Esophagus squamous epithelium (tissue), 5 donors: ENCODE measurements at regions not wholly inside any gene's neighbourhood (a gene's known extent, or its start where the extent isn't known, plus 50 kb on each side); places are given as distances from the start of the nearest gene placed in this dataset.

Experiments used
- DNase-seq: peaks from one replicate; lab custom pipeline; 2025; lab: John Stamatoyannopoulos, UW
- H3K27ac ChIP-seq, 4 donors: fragments of 200-600 bp; sonication (generic); one replicate each; pipeline ENCODE4 v1.5.1; 2016 to 2019; ENCODE audit warnings: mild to moderate bottlenecking in 1 of 4
- H3K27me3 ChIP-seq, 4 donors: fragments of 200-600 bp; sonication (generic); 1 replicate in 3 of 4; 2 replicates in 1 of 4; pipeline versions ENCODE4 v1.5.1 to v1.6.0; 2017 to 2021; ENCODE audit warnings: antibody characterized with exemption in 1 of 4
- H3K36me3 ChIP-seq, 3 donors: fragments of 200-600 bp; sonication (generic); one replicate each; pipeline ENCODE4 v1.5.1; 2016 to 2019
- H3K4me1 ChIP-seq, 3 donors: fragments of 200-600 bp; sonication (generic); one replicate each; pipeline ENCODE4 v1.5.1; 2017 to 2019
- H3K4me3 ChIP-seq, 4 donors: fragments of 200-600 bp; sonication (generic); 1 replicate in 3 of 4; 2 replicates in 1 of 4; pipeline ENCODE4 v1.5.1; 2016 to 2019; ENCODE audit warnings: mild to moderate bottlenecking in 2 of 4, moderate library complexity in 1 of 4
- H3K9me3 ChIP-seq, 3 donors: fragments of 200-600 bp; sonication (generic); one replicate each; pipeline ENCODE4 v1.5.1; 2016 to 2019
- POLR2A ChIP-seq, 4 donors: fragments of 450-650 bp; IDR thresholded peaks; one replicate each; pipeline ENCODE4 v1.6.1; 2017; ENCODE audit warnings: antibody characterized with exemption in 4 of 4, mild to moderate bottlenecking in 4 of 4, moderate library complexity in 3 of 4
- WGBS, 2 donors: methylation state at CpG; one replicate each; pipeline ENCODE4 v1.1.5; 2018; 5-methylcytosine and 5-hydroxymethylcytosine counted together
- intact Hi-C: fragments of 100-400 bp; cut with DNase I; formaldehyde crosslinking; loops from one replicate; pipeline ENCODE4 v1.15.0; 2022
- TF ChIP-seq, protein P1 (sequence below), 6 experiments: fragments of 450-650 bp in 4 of 6; fragments of 200-600 bp in 2 of 6; sonication (generic) in 2 of 6; IDR thresholded peaks; one replicate each; pipeline ENCODE4 v1.5.1; 2016 to 2019; ENCODE audit warnings: antibody characterized with exemption in 6 of 6, mild to moderate bottlenecking in 4 of 6, moderate library complexity in 4 of 6
- donor health status: DM: yes; HTN: yes; CAD: no.

DNA sequence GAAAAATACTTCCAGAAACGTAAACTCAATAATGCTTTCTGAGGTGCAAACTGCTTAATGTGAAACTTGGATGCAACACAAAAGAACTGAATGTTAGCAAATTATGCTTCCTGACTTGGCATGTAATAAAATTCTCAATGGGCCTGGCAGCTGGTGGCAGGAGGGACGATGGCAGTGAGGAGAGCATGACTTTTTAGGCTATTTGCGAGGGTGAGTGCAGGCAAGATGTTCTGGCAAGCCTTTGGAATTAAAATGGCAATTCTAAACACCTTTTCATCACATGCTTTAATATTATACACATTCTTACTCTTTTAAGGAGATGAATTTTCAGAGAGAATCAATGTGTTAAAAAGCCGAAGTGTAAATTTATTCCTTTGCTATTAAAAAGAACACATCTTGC is 224.8 kb upstream of the CDH4 start:
- Histone ChIP-seq H3K4me3 (no peak overlapping the region), H3K9me3 (peaks cover 0 to 6% (median 0%) of the 10 kb centered on the region in 3 donors), H3K27ac (no peak overlapping the region), H3K4me1 (no peaks in the 10 kb centered on the region), H3K27me3 (no peaks in the 10 kb centered on the region), H3K36me3 (no peaks in the 10 kb centered on the region)
- intact Hi-C loops = no loop called here
- 54 to 62% methylated on average over 4 of the region's 4 CpGs for WGBS, 2 donors
- no peak for DNase-seq
- TF ChIP-seq, protein P1, sequence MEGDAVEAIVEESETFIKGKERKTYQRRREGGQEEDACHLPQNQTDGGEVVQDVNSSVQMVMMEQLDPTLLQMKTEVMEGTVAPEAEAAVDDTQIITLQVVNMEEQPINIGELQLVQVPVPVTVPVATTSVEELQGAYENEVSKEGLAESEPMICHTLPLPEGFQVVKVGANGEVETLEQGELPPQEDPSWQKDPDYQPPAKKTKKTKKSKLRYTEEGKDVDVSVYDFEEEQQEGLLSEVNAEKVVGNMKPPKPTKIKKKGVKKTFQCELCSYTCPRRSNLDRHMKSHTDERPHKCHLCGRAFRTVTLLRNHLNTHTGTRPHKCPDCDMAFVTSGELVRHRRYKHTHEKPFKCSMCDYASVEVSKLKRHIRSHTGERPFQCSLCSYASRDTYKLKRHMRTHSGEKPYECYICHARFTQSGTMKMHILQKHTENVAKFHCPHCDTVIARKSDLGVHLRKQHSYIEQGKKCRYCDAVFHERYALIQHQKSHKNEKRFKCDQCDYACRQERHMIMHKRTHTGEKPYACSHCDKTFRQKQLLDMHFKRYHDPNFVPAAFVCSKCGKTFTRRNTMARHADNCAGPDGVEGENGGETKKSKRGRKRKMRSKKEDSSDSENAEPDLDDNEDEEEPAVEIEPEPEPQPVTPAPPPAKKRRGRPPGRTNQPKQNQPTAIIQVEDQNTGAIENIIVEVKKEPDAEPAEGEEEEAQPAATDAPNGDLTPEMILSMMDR (IDR thresholded peaks at IDR 0.05) = no peak
- no peak for TF ChIP-seq POLR2A (IDR thresholded peaks at IDR 0.05)

DNA sequence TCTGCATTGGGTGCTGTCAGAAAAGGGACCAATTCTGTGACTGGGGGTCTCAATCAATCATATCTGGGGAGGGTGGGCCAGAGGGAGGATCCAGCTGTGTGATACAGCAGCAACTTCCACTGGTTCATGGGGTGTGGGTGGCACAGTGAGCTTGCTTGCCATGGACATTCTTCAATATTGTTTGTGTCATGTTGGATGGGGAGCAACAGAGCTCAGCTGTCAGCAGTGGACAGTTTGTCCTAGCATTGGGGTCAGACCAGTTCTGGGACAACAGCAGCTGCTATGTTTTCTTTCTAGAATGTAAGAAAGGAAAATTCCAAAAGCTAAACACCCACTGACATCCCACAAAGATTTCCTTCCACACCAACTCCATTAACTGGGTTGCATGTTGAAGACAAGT is 221.9 kb upstream of the CDH4 start:
- Histone ChIP-seq H3K27ac (no peak overlapping the region), H3K4me1 (no peaks in the 10 kb centered on the region), H3K36me3 (no peaks in the 10 kb centered on the region), H3K9me3 (peaks cover 0 to 6% (median 0%) of the 10 kb centered on the region in 3 donors), H3K27me3 (no peaks in the 10 kb centered on the region), H3K4me3 (no peak overlapping the region)
- no peak for DNase-seq
- intact Hi-C loops = no loop called here
- TF ChIP-seq POLR2A (IDR thresholded peaks at IDR 0.05) = no peak
- TF ChIP-seq, protein P1 (IDR thresholded peaks at IDR 0.05) = no peak

DNA sequence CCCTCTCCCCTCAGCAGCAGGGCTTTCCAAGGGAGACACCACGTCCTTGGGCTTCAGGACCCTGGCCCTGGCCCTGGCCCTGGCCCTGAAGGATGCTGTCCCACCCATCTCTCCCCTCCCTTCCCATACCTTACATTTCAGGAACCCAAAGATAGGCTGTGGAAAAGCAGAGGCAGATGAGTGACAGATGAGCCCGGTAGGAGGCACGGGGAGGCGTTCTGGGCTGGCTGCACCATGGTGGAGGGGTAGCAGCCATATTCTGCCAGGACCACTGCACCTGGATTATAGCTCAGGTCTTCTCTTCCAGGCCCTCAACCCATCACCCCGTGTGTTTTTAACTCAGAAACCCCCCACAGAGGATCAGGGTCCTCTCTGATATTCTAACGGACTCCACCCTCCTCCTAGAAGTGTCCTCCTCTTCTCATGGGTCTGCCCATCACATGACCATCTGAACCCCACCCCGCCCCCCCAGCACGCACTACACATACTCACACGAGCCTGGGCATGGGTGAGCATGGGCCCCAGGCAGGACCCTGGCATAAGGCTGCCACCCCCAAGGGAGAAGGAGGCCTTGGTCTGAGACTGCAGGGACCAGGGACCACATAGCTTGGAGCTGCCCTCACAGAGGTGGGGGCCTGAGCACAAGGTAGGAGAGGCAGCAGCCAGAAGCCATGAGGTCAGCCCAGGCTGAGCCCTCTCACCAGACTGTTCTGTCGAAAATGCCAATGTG is 220.8 kb upstream of the CDH4 start:
- no peak overlapping the region for H3K4me3 ChIP-seq
- intact Hi-C loops = no loop called here
- peaks cover 0 to 6% (median 0%) of the 10 kb centered on the region in 3 donors for H3K9me3 ChIP-seq
- TF ChIP-seq, protein P1 (IDR thresholded peaks at IDR 0.05) = no peak
- no peak for TF ChIP-seq POLR2A (IDR thresholded peaks at IDR 0.05)
- DNase-seq = no peak
- 32 to 49% methylated on average over 4 to 6 of the region's 10 CpGs for WGBS, 2 donors
- H3K27me3 ChIP-seq = no peaks in the 10 kb centered on the region
- H3K27ac ChIP-seq = no peak overlapping the region
- H3K36me3 ChIP-seq = no peaks in the 10 kb centered on the region
- H3K4me1 ChIP-seq = no peaks in the 10 kb centered on the region

DNA sequence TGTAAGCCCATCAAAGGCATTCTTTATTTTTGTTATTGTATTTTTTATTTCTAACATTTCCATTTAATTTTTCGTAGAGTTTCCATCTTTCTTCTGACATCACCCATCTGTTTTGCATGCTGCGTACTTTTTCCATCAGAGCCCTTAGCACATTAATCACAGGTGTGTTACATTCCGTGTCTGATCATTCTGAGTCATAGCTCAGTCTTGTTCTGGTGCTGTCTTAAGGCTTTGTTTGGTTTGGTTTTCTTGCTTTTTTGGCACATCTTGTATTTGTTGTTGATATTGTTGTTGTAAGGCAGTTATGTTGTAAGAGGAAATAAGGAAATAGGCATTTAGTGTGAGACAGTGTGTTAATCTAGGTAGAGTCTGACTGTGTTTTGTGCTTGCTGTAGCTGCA is 214.6 kb upstream of the CDH4 start:
- Histone ChIP-seq H3K36me3 (no peaks in the 10 kb centered on the region), H3K4me3 (no peak overlapping the region), H3K27ac (no peak overlapping the region), H3K9me3 (no peaks in the 10 kb centered on the region), H3K27me3 (no peaks in the 10 kb centered on the region), H3K4me1 (no peaks in the 10 kb centered on the region)
- no peak for DNase-seq
- 53 to 65% methylated on average over 3 of the region's 3 CpGs for WGBS, 2 donors
- TF ChIP-seq, protein P1 (IDR thresholded peaks at IDR 0.05) = no peak
- TF ChIP-seq POLR2A (IDR thresholded peaks at IDR 0.05) = no peak
- intact Hi-C loops = no loop called here

DNA sequence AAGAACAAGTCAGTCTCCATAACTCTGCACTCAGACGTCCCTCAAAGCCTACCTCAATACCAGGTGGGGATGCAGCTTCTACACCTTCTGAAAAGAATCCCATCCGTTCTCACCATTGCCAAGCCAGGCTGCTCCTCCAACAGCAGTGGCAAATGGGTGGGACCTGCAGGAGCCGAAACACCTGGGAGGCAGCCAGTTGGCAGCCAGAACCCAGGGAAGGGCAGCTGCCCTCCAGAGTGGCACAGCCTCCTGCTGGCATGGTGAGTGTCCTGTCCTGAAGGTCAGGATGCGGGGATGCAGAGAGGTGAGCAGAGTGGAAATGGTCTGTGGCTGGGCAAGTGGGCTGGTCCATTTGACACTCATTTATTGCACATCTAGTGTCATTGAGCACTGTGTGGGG is 210.6 kb upstream of the CDH4 start:
- DNase-seq = no peak
- Histone ChIP-seq H3K36me3 (no peaks in the 10 kb centered on the region), H3K4me3 (no peak overlapping the region), H3K27me3 (no peaks in the 10 kb centered on the region), H3K27ac (no peak overlapping the region), H3K9me3 (no peaks in the 10 kb centered on the region), H3K4me1 (no peaks in the 10 kb centered on the region)
- TF ChIP-seq POLR2A (IDR thresholded peaks at IDR 0.05) = no peak
- TF ChIP-seq, protein P1 (IDR thresholded peaks at IDR 0.05) = no peak
- intact Hi-C loops = no loop called here
- whole genome bisulfite sequencing, 2 donors = 57 to 68% methylated on average over 1 to 2 of the region's 4 CpGs
